Astrocyte of the spinal cord (primary cell): ENCODE measurements at regions not wholly inside any gene's neighbourhood (a gene's known extent, or its start where the extent isn't known, plus 50 kb on each side); places are given as distances from the start of the nearest gene placed in this dataset.
A peak's percentile ranks its signal among the peaks of the same experiment; 100 is the strongest.

Experiments
- DNase-seq: peaks from one replicate; pipeline ENCODE4 v3.0.0; 2011; ENCODE audit warnings: low read depth, low spot score
- H3K4me3 ChIP-seq: 2 replicates; pipeline ENCODE4 v1.5.1; 2011; ENCODE audit warnings: low read depth, mild to moderate bottlenecking, low read length, moderate library complexity
- CTCF ChIP-seq: IDR thresholded peaks from 2 replicates; pipeline ENCODE4 v1.5.1; 2012; ENCODE audit warnings: low read depth, mild to moderate bottlenecking, low read length, inconsistent platforms
- in situ Hi-C: cut with HindIII; loops from 2 replicates; pipeline ENCODE4 v1.10.0; 2017; ENCODE audit warnings: low sequenced_read_pairs

- no peak overlapping the region for H3K4me3 ChIP-seq
- TF ChIP-seq CTCF = no peak
- in situ Hi-C loops = no loop called here
- DNase-seq = no peak
Measured at GRCh38 chr10:24091256-24091655, 117.7 kb upstream of the KIAA1217 start.

- no peak for DNase-seq
- in situ Hi-C loops = no loop called here
- no peak for TF ChIP-seq CTCF
- no peak overlapping the region for H3K4me3 ChIP-seq
Measured at GRCh38 chr10:24096281-24096680, 112.7 kb upstream of the KIAA1217 start.

DNA sequence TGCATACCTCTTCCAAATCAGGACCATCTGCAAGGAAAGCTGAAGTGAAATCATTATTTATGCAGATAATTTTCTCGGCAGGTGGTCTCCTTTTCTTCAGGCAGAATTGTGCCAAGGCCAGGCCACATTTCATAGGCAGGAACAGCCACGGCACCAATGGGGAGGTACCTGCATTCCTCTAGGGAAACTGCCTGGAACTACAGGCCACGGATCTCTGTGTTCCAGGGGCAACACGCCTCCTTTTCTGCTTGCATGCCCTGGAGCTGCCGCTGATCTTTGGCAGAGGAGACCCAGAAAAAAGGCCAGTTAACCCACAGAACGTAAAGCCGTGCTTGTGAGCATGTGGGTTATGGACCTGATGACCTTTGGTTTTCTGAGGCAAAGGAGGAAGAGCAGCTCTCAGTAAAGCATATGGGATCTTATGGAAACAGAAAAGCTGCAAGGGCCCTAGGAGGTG, 111.2 kb upstream of the KIAA1217 start:
- in situ Hi-C loops = no loop called here
- no peak overlapping the region for H3K4me3 ChIP-seq
- TF ChIP-seq CTCF = no peak
- peak; percentile 6 for DNase-seq

DNA sequence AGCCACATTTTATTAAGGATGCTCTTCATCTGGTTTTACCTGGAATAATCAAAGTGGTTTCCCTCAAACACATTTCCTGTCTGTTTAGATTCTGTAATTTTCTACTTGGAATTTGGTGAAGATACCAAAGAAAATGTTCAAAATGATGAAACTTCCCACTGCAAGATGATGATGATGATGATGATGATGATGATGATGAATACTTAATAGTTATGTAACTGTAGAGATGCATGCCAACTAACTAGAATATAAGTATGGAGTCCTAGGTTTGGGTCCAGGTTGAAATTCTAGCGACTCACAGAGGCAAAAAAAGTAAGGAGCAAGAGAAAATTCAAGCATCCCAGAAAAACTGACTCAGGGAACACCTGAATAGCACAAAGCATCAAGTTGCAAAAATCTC, 104.0 kb upstream of the KIAA1217 start:
- DNase-seq = no peak
- H3K4me3 ChIP-seq = no peak overlapping the region
- in situ Hi-C loops = no loop called here
- no peak for TF ChIP-seq CTCF

GRCh38 chr10:24113901-24114300, 95.0 kb upstream of the KIAA1217 start:
- no peak for DNase-seq
- no peak overlapping the region for H3K4me3 ChIP-seq
- no peak for TF ChIP-seq CTCF
- in situ Hi-C loops = no loop called here

DNA sequence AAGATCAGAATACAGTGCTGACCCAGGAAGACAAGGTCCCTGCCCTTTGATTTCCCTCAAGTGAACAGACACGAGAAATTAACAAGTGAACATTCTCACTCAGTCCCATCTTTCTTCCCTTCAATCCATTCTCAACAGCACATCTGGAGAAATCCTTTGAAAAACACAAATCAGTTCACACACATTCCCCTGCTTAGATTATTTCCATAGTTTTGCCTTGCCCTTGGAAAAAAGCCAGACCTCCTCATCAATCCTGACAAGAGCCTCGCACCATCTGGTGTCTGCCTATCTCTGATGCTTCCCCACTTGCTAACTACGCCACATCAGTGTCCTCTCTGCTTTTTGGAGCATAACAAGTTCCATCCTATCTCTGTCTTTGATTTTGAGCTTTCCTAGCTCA, 94.4 kb upstream of the KIAA1217 start:
- no peak for TF ChIP-seq CTCF
- H3K4me3 ChIP-seq = no peak overlapping the region
- DNase-seq = no peak
- in situ Hi-C loops = no loop called here

DNA sequence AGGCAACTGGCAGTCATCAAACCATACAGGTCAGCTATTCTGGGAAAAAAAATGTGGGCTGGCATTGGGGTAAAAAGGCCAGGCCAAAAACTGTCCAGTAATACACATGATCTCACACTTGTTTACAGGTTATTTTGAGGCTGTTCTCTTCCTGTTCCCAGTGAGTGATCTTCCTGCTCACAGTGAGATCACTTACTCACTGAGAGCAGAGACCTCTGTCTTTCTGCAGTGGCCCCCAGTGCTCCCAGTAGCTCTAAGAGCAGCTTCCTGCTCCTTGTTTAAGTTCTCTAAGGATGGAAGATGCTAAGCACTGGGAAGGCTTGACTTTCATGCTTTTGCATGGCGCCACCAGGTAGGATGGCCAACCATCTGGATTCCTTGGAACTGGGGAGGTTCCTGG, 93.5 kb upstream of the KIAA1217 start:
- no peak for TF ChIP-seq CTCF
- in situ Hi-C loops = no loop called here
- no peak overlapping the region for H3K4me3 ChIP-seq
- DNase-seq = no peak
